ENCODE measurements at regions not wholly inside any gene's neighbourhood (a gene's known extent, or its start where the extent isn't known, plus 50 kb on each side); places are given as distances from the start of the nearest gene placed in this dataset.

DNA sequence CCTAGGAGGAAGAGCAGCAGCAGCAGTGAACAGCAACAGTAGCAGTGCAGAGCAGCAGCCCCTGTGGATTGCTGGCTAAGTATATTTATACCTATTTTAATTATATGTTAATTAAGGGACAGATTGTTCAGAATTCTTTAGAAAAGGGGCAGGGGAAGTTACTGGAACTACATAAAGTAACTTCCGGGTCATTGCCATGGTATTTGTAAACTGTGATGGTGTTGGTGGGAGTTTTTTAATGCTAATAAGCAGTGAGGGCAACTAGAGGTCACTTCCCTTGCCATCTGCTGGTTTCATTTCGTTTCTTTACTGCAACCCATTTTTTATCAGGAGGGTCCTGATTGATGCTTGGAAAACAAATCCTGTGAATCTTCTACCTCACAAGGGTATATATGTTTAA is 229.8 kb upstream of the PODXL start:
- no peak for TF ChIP-seq CTCF (IDR thresholded peaks at IDR 0.05)

- TF ChIP-seq CTCF (IDR thresholded peaks at IDR 0.05), result no peak
Observed at GRCh38 chr7:131778601-131779000, 222.2 kb upstream of the PODXL start.

- TF ChIP-seq CTCF (IDR thresholded peaks at IDR 0.05), result no peak
Observed at GRCh38 chr7:131774419-131775220, 218.2 kb upstream of the PODXL start.

DNA sequence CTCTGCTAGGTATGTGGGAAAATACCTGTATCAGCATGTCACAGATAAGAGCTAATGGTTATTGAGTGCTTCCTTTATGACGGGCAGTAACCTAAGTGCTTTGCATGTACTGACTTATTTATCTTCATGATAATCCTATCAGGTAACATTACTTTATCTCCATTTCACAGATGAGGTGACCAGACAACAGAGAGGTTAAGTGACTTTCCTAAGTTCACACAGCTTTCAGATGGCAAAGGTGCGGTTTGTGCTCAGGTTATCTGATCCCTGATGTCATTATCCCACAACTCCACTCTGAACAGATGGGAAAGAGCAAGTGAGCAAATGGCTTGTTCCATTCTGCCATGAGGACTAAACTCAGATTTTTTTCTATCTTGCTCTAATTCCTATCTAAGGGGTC is 217.0 kb upstream of the PODXL start:
- no peak for TF ChIP-seq CTCF (IDR thresholded peaks at IDR 0.05)

- no peak for TF ChIP-seq CTCF (IDR thresholded peaks at IDR 0.05)
Observed at GRCh38 chr7:131769241-131769640, 212.8 kb upstream of the PODXL start.

- no peak for TF ChIP-seq CTCF (IDR thresholded peaks at IDR 0.05)
Observed at GRCh38 chr7:131767591-131767990, 211.2 kb upstream of the PODXL start.

DNA sequence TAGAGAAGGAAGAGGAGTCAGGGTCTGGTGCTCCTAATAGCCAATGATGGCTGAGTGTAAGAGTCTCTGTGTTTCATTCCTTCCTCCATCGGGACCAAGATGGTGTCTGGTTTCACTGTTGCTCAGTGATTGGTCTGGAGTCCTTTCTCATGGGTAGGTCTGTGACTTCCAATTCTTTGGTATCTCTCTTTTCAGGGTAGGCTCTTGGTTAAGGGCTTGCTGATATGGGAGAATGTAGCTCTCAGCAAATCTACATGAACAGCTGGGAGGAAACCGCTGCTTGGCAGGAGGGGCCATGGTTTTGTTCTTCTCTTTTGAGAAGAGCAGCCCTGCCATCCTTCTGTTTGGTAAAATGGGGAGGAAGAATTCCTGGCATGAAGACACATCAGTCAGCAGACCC is 209.1 kb upstream of the PODXL start:
- no peak for TF ChIP-seq CTCF (IDR thresholded peaks at IDR 0.05)
